Inferior parietal cortex (tissue), 1 donor: ENCODE measurements at regions not wholly inside any gene's neighbourhood (a gene's known extent, or its start where the extent isn't known, plus 50 kb on each side); places are given as distances from the start of the nearest gene placed in this dataset.

ENCODE experiments used
- DNase-seq: peaks from one replicate; pipeline ENCODE4 v3.0.0-alpha.2; 2016; ENCODE audit errors: extremely low spot score

DNA sequence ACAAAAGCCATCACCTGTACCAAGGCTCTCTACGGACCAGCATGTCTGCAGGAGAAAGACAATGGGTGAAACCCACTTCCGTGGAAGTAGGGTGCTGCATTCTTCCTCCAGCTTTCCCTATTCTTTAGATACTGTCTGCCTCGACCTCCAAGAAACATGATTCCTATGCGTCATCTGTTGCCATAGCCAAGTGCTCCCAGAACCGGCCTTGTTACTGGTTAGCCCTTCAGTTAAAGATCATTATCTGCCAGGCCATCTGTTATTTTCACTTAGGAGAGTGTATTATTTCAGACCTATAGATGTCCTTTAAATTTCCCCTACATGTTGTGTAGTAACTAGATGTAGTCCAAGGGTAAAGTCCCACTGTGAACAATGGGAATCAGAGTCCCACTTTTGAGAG is 89.0 kb upstream of the KIAA1217 start:
- DNase-seq, result no peak

DNA sequence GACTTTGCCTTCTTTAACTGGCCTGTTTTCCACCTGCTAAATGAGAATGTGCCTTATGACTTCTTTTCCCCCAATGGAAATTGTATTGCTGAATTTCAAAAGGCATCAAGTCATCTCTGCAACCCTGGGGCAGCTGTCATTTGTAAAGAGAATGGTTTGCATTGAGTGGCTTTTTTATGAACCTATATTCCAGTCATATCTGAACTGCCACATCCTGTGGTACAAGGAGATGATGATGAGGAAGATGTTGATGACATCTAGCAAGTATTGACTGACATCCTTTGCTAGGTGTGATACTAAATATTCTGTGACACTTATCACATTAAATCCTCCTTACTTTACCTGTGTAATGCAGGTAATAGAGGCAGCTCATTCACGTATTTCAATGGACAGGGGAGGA is 88.3 kb upstream of the KIAA1217 start:
- no peak for DNase-seq

DNA sequence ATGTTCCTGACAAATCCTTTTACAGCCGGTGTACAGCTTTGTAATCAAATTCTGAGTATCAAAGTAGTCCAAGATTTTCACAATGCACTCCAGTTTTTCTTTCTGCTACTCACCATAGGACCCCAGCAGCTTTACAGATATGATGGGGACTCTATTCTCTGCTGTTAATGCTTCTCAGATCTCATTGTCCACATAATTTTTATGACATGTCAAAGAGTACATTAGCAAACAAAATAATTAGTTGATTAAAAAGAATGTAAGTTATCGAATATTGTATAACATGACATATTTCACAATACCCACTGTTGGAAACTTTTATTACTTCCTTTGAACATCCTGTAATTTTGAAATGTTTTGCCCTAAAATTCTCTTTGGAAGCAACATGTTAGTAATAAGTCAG is 81.4 kb upstream of the KIAA1217 start:
- DNase-seq, result no peak

DNA sequence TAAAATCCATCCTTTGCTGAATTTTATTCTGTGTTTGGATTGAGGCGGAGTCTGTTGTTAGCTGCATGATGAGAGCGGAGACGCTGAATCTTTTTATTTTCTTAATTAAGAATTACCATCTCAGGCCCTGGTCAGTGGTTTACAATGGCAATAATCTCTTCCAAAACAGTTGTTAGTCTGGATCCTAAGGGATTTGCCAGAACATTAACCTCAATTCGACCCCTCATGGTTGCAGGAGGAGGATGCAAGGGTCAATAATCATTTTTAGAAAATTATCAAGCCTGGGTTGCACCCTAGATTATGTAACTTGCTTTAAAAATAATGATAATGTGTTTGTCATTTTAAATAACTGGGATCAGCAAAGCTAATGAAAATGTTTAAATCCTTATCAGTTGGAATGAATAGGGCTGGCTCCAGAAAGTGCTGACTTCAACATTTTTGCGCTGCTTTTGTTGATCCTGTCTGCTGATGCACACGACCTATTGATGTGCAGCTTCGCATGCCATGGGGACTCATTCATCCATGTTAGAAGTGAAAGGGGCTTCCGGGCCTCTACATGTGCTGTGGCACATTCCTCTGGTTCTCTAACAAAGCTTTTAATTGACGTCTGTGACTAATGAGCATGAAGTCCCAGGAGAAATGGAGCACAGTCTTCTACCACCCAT is 80.7 kb upstream of the KIAA1217 start:
- DNase-seq, result no peak

DNA sequence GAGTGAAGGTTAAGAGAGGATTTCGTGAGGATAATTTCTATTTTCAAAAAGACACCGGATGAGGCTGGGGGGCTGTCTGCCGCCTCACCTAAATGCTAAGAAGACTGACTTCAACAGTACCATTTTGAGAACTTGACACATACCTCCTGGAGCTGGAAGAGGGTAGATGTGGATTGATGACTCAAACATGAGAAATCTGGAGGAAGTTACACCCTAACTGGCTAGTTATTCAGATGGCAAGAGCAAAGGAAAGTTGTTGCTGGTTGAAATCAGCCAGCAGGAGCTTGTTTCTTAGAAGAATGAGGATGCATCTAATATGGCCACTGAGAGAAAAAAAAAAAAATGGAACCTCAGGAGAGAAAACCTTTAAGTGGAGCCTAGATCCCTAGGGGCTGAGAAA is 76.2 kb upstream of the KIAA1217 start:
- no peak for DNase-seq

DNA sequence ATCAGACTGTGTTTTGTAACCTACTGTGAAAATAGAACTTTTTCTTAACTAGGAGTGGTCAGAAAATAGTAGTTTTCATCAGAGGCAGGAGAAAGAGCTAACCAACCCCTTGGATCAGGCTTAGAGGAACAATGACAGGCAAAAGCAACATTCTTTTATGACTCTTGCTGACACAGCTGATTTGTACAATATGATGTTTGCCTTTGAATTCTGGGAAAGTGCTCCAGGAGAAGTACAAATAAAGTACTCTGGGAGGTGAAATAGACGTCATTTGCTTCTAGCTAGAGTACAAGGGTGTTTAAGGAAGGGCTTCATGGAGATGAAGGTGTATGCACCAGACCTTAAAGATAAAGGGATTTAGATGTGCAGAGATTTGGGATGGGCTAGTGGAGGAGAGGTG is 75.1 kb upstream of the KIAA1217 start:
- no peak for DNase-seq

DNA sequence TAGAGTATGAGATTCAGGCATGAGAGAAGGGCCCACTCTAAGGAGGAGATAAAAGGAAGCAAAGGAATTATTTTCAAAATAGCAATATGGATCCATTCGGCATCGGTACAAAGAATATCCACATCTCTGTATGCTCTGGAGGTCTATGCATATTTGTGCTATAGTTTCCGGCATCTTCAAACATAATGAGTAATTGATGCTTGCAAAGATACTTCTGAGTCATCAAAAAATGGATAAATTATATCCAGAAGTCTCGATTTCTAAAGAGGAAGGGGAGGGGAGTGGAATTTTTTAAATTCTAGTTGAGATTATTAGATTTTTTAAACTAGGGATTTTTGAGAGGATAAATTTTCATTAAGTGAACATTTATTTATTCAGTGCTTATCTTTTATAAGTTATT is 72.9 kb upstream of the KIAA1217 start:
- no peak for DNase-seq

DNA sequence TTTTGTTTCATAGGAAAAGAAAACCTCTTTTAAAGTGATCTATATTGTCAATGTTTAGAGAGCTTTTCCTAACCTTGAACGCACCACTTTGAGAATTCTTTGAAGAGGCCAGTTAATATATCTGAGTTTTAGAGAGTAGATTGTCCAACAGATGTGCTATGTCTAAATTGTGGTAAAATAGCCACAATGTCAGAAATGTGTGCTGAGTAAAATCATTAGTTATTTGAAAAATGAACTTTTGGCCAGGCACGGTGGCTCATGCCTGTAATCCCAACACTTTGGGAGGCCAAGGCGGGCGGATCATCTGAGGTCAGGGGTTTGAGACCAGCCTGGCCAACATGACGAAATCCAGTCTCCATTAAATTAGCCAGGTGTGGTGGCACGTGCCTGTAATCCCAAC is 61.6 kb upstream of the KIAA1217 start:
- DNase-seq, result no peak

DNA sequence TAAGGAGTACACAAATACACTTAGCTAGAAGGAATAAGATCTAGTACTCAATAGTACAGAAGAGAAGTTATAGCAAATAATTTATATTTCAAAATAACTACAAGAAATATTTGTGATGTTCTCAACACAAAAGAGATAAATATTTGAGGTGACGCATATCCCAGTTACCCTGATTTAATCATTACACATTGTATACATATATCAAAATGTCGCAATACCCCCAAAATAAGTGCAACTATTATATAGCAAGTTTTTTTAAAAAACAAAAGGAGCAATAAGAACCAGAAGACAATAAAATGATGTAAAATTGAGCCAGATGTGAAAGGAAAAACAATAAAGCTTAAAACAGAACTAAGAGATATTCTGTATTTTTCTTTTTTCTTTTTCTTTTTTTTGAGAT is 59.3 kb upstream of the KIAA1217 start:
- no peak for DNase-seq

DNA sequence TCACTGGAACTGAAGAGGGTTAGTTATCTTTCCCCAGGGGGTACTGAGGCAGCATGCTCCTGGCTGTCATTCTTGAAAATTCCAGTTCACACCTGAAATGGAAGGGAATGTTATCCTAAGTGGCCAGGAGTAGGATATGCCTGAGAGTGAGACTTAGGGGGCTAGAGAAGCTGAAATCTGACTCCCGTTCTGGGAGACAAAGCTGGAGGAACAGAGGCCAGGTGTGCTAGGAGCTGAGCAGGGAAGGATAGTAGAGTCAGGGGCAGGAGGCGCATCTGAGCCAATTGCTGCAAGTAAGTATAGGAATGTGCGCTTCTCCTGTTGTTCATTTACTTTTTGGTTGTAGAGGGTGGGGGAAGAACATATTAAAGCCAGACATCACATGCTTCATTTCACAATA is 58.1 kb upstream of the KIAA1217 start:
- no peak for DNase-seq

DNA sequence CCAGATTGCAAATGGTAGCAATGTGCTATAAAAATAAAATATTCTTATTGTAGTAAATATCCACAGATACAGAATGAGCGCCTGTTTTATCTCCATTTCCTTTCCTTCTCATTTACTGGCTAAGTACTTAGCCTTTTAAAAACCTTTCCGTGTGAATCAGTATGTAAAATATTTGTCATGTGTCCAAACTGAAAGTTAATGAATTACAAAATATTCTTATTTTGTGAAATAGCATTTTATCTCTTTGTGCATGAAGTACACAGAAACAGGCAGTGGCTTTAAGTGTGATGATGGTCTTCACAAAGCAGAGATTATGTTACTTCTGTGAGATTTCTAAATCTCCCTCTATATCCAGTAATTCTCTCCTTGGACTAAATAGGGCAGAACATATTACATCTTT is 56.7 kb upstream of the KIAA1217 start:
- no peak for DNase-seq

DNA sequence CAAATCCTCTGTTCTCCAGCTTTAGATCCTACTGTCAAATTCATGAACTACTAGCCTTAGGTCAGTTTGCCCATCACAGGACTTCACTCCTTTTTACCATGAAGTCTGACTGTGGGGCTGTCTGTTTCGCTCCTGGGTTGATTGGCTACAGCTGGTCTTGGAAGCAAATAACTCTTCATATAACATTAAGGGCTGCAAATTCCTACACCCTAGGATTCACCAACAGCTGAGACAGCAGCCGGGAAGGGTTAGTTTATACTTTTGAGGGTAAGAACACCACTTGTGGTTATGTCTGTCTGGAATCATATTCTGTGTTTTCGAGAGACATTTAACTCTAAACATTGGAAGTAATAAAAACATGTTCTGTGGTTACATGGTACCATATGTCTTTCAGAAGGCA is 55.9 kb upstream of the KIAA1217 start:
- DNase-seq, result no peak

DNA sequence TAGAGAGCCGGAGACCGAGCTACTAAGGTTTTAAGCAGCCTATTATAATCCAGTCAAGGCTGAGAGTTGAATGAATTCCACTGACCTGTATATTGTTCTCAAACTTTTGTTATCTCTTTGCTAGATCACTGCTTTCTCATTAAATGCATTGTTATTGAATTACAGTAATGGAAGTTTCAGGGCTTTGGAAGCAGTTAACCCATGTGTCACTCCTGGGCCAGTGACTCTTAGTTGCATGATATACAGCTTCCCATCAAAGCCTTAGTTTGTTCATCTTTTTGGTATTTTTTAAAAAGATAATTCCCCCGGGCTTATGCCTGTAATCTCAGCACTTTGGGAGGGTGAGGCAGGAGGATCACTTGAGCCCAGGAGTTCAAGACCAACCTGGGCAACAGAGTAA is 55.4 kb upstream of the KIAA1217 start:
- DNase-seq, result no peak

DNA sequence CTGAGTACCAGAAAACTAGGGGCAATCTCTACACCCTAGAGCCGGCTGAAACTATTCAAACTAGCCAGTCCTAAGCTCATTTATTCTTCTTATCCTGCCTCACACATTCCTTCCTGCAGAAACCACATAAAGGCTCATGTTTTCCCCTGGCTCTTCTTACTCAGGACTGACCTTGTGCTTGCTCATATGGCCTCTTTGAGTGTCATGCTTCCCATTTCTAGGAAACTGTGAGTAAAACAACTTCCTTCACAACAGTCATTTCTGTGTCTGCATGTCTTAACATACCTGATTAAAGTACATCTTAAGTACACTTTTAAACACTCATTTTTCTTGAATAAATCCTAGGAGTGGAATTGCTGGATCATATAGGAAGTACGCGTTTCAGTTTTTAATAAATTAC is 52.3 kb upstream of the KIAA1217 start:
- DNase-seq, result no peak

DNA sequence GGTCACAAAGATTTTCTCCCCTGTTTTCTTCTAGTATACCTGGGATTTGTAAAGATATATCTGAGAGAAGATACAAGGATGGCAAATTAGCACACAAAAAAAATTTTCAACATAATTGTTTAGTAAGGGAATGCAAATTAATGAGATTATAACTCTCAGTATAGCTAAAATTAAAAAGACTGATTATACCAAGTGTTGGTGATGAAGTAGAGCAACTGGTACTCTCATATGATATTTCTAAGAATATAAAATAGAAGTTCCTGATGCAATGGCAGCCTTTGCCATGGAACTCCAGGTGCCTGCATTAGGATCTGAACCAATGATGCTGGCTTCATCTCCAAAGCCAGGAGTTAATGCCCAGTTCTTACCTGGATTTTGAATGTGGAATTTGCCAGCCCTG is 51.4 kb upstream of the KIAA1217 start:
- DNase-seq, result no peak
